Natural killer cell (primary cell): ENCODE measurements at regions not wholly inside any gene's neighbourhood (a gene's known extent, or its start where the extent isn't known, plus 50 kb on each side); places are given as distances from the start of the nearest gene placed in this dataset.

Source experiments
- ATAC-seq, 3 donors: fragments of 150-1000 bp in 2 of 3; fragments of 200-7000 bp in 1 of 3; cut with Tn5 transposase; 1 replicate in 1 of 3; 2 replicates in 2 of 3; pipeline ENCODE4 v1.10.0; 2021; ENCODE audit warnings: mild to moderate bottlenecking in 2 of 3, moderate library complexity in 2 of 3
- DNase-seq, 2 donors: peaks; one replicate each; pipeline versions ENCODE4 v3.0.0 to v3.0.0-alpha.2; 2013 to 2021; ENCODE audit warnings: mixed read lengths in 1 of 2
- H3K27ac ChIP-seq: one replicate; pipeline ENCODE4 v1.5.1; 2013; ENCODE audit warnings: mild to moderate bottlenecking, low read length
- H3K27me3 ChIP-seq: one replicate; pipeline ENCODE4 v1.6.1; 2013; ENCODE audit warnings: low read length; ENCODE audit not compliant: control insufficient read depth, insufficient read depth
- H3K36me3 ChIP-seq: one replicate; pipeline ENCODE4 v1.6.1; 2013; ENCODE audit warnings: low read length; ENCODE audit not compliant: control insufficient read depth, insufficient read depth
- H3K4me1 ChIP-seq: one replicate; pipeline ENCODE4 v1.6.1; 2013; ENCODE audit warnings: low read length; ENCODE audit not compliant: control insufficient read depth, insufficient read depth
- H3K4me3 ChIP-seq: one replicate; pipeline ENCODE4 v1.5.1; 2013; ENCODE audit warnings: low read length
- H3K9me3 ChIP-seq: one replicate; pipeline ENCODE4 v1.6.1; 2013; ENCODE audit warnings: low read length; ENCODE audit not compliant: control insufficient read depth, insufficient read depth
- H3K27ac Mint-ChIP-seq, 2 donors: one replicate each; pipeline ENCODE4 v1.8.0; 2022; ENCODE audit warnings: mild to moderate bottlenecking in 2 of 2, mixed read lengths in 2 of 2, moderate library complexity in 1 of 2
- H3K27me3 Mint-ChIP-seq, 2 donors: one replicate each; pipeline ENCODE4 v1.8.0; 2022; ENCODE audit warnings: low read depth in 2 of 2, mixed read lengths in 2 of 2
- H3K36me3 Mint-ChIP-seq: one replicate; pipeline ENCODE4 v1.8.0; 2022; ENCODE audit warnings: mixed read lengths
- H3K4me1 Mint-ChIP-seq, 2 donors: one replicate each; pipeline ENCODE4 v1.8.0; 2022; ENCODE audit warnings: mixed read lengths in 2 of 2
- H3K4me3 Mint-ChIP-seq: one replicate; pipeline ENCODE4 v1.8.0; 2022; ENCODE audit warnings: mild to moderate bottlenecking, moderate library complexity, mixed read lengths
- H3K9me3 Mint-ChIP-seq, 2 donors: one replicate each; pipeline ENCODE4 v1.8.0; 2022; ENCODE audit warnings: mixed read lengths in 2 of 2
- CTCF ChIP-seq: fragments of 200-600 bp; IDR thresholded peaks from one replicate; pipeline ENCODE4 v1.8.0; 2022; ENCODE audit warnings: antibody characterized with exemption
- WGBS: methylation state at CpG from one replicate; pipeline ENCODE4 v1.1.7; 2013; ENCODE audit warnings: missing lambda C conversion rate; ENCODE audit not compliant: insufficient coverage; 5-methylcytosine and 5-hydroxymethylcytosine counted together
- intact Hi-C: fragments of 100-400 bp; cut with micrococcal nuclease; formaldehyde crosslinking; loops from one replicate; pipeline ENCODE4 v1.14.2; 2022

DNA sequence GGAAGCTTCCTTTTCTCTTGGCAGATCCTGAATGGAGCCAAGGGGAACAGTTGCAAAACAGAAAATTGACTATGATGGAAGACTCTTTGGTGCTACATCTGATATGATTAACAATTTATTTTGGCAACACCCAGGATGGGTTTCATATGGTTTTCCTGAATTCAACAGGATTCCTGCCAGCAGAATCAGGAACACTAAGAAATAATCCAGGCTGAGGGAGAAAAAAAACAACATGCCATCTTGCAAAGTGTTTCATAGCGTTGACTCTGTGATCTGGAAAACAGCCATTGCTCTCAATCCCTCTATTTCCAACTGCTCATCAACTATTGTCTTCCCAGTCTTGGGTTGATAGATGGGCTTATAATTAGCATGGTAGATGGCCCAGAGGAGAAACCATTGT, 303.8 kb upstream of the KLF3 start:
- no peak overlapping the region for H3K4me3 ChIP-seq
- H3K27ac ChIP-seq: no peak overlapping the region
- ATAC-seq: no peak
- no peaks in the 10 kb centered on the region for H3K4me1 ChIP-seq
- intact Hi-C loops: no loop called here
- Mint-ChIP-seq H3K27me3 (peaks cover 0 to 5% of the 10 kb centered on the region in 2 donors), H3K36me3 (no peaks in the 10 kb centered on the region), H3K9me3 (no peaks in the 10 kb centered on the region), H3K4me3 (no peak overlapping the region), H3K27ac (no peak overlapping the region), H3K4me1 (no peaks in the 10 kb centered on the region)
- no peaks in the 10 kb centered on the region for H3K36me3 ChIP-seq
- TF ChIP-seq CTCF: no peak
- no peaks in the 10 kb centered on the region for H3K9me3 ChIP-seq
- no CpG with 5 or more reads among the region's 1 CpG for WGBS
- no peak for DNase-seq
- H3K27me3 ChIP-seq: no peaks in the 10 kb centered on the region

DNA sequence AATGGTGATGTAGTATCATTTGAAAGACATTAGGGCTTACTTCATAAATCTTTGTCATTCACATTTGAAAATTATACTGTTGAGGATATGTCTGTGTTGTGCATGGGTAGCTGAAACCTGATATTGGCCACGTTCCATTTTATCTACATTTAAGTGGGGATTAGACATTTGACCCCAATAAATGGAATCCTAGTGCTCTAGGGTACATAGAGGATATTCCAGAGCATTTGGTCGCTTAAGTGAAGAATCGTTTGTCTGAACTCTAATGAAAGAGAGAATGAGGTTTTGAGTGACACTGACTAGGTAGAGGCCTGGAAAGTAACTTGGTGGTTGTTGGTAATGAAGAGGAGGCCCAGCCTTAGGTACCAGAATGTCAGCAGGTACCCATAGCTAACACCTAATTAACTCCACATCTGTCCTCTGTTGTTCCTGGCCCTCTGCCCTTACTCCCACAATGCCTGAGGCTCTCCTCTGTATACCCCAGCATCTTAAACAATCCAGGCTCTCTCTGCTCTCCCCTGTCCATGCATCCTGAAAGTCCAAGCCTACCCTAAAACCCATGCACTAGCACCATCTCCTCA, 299.5 kb upstream of the KLF3 start:
- no peak overlapping the region for H3K4me3 Mint-ChIP-seq
- ATAC-seq: no peak
- no peaks in the 10 kb centered on the region for H3K9me3 ChIP-seq
- no peak overlapping the region for H3K27ac ChIP-seq
- H3K27me3 Mint-ChIP-seq: peaks cover 0 to 5% of the 10 kb centered on the region in 2 donors
- no peak for DNase-seq
- WGBS: 94% methylated on average over 3 of the region's 3 CpGs
- no peaks in the 10 kb centered on the region for H3K36me3 ChIP-seq
- H3K4me1 Mint-ChIP-seq: no peaks in the 10 kb centered on the region
- H3K9me3 Mint-ChIP-seq: no peaks in the 10 kb centered on the region
- intact Hi-C loops: no loop called here
- no peak overlapping the region for H3K27ac Mint-ChIP-seq
- no peaks in the 10 kb centered on the region for H3K27me3 ChIP-seq
- H3K36me3 Mint-ChIP-seq: no peaks in the 10 kb centered on the region
- no peak overlapping the region for H3K4me3 ChIP-seq
- no peak for TF ChIP-seq CTCF
- H3K4me1 ChIP-seq: no peaks in the 10 kb centered on the region

GRCh38 chr4:38365261-38365660, 298.7 kb upstream of the KLF3 start:
- no peaks in the 10 kb centered on the region for H3K9me3 ChIP-seq
- Mint-ChIP-seq H3K27me3 (no peaks in the 10 kb centered on the region), H3K4me1 (no peaks in the 10 kb centered on the region), H3K27ac (no peak overlapping the region), H3K36me3 (no peaks in the 10 kb centered on the region), H3K4me3 (no peak overlapping the region), H3K9me3 (no peaks in the 10 kb centered on the region)
- no peak overlapping the region for H3K4me3 ChIP-seq
- H3K36me3 ChIP-seq: no peaks in the 10 kb centered on the region
- DNase-seq (no peak), ATAC-seq (no peak)
- no peaks in the 10 kb centered on the region for H3K27me3 ChIP-seq
- no CpG with 5 or more reads among the region's 1 CpG for WGBS
- no peak overlapping the region for H3K27ac ChIP-seq
- no peaks in the 10 kb centered on the region for H3K4me1 ChIP-seq
- no peak for TF ChIP-seq CTCF
- intact Hi-C loops: no loop called here

- H3K27ac Mint-ChIP-seq: no peak overlapping the region
- no peaks in the 10 kb centered on the region for H3K4me1 Mint-ChIP-seq
- Histone ChIP-seq H3K4me1 (no peaks in the 10 kb centered on the region), H3K9me3 (no peaks in the 10 kb centered on the region), H3K27ac (no peak overlapping the region), H3K36me3 (no peaks in the 10 kb centered on the region), H3K27me3 (no peaks in the 10 kb centered on the region), H3K4me3 (no peak overlapping the region)
- ATAC-seq (no peak), DNase-seq (no peak)
- no peaks in the 10 kb centered on the region for H3K27me3 Mint-ChIP-seq
- 92% methylated on average over 8 of the region's 8 CpGs for WGBS
- no peaks in the 10 kb centered on the region for H3K36me3 Mint-ChIP-seq
- intact Hi-C loops: no loop called here
- TF ChIP-seq CTCF: no peak
- H3K9me3 Mint-ChIP-seq: no peaks in the 10 kb centered on the region
- no peak overlapping the region for H3K4me3 Mint-ChIP-seq
These were observed 298.2 kb upstream of the KLF3 start for GRCh38 chr4:38365748-38366310.
